Common myeloid progenitor, CD34-positive (primary cell): ENCODE measurements at regions not wholly inside any gene's neighbourhood (a gene's known extent, or its start where the extent isn't known, plus 50 kb on each side); places are given as distances from the start of the nearest gene placed in this dataset.

Experiments
- CTCF ChIA-PET: fragments of 350-600 bp; sonication (Branson Sonifier 250); formaldehyde crosslinking; loops from one replicate; lab custom pipeline; 2021; ENCODE audit warnings: antibody characterized with exemption; lab: Charles Lee
- POLR2A ChIA-PET: fragments of 350-600 bp; sonication (Branson Sonifier 250); formaldehyde crosslinking; loops from one replicate; lab custom pipeline; 2021; ENCODE audit warnings: antibody characterized with exemption; lab: Charles Lee
- DNase-seq, 3 donors: peaks; one replicate each; pipeline versions ENCODE4 v3.0.0 to v3.0.0-alpha.2; 2013
- H3K27ac ChIP-seq, 2 experiments: 1 replicate in 1 of 2; 2 replicates in 1 of 2; pipeline ENCODE4 v1.7.0; 2013; ENCODE audit warnings: inconsistent platforms in 2 of 2, low read length in 2 of 2, mild to moderate bottlenecking in 2 of 2, low read depth in 1 of 2, moderate library complexity in 1 of 2; ENCODE audit not compliant: severe bottlenecking in 2 of 2, insufficient read depth in 1 of 2, poor library complexity in 1 of 2
- H3K27me3 ChIP-seq, 5 experiments: replicated peaks in 2 of 5; 1 replicate in 3 of 5; 2 replicates in 2 of 5; pipeline versions ENCODE4 v1.6.1 to v1.7.0; 2013; ENCODE audit warnings: low read length in 4 of 5, mild to moderate bottlenecking in 2 of 5, moderate library complexity in 2 of 5, inconsistent platforms in 1 of 5; ENCODE audit not compliant: insufficient read depth in 5 of 5, control insufficient read depth in 4 of 5
- H3K36me3 ChIP-seq, 4 experiments: 1 replicate in 2 of 4; 2 replicates in 2 of 4; pipeline versions ENCODE4 v1.6.1 to v1.7.0; 2013; ENCODE audit warnings: low read length in 3 of 4, control low read depth in 1 of 4, mild to moderate bottlenecking in 1 of 4; ENCODE audit not compliant: control insufficient read depth in 4 of 4, insufficient read depth in 4 of 4
- H3K4me1 ChIP-seq, 4 experiments: 1 replicate in 3 of 4; 2 replicates in 1 of 4; pipeline versions ENCODE4 v1.6.1 to v1.7.1; 2013; ENCODE audit warnings: low read length in 3 of 4, mild to moderate bottlenecking in 3 of 4, control low read depth in 1 of 4, inconsistent platforms in 1 of 4, moderate library complexity in 1 of 4; ENCODE audit not compliant: control insufficient read depth in 4 of 4, insufficient read depth in 4 of 4; ENCODE audit errors: control extremely low read depth in 1 of 4
- H3K4me3 ChIP-seq, 7 experiments: 1 replicate in 4 of 7; 2 replicates in 3 of 7; pipeline versions ENCODE4 v1.5.1 to v1.7.0; 2013; ENCODE audit warnings: mild to moderate bottlenecking in 7 of 7, low read length in 6 of 7, moderate library complexity in 6 of 7, inconsistent platforms in 2 of 7, low read depth in 2 of 7, control low read depth in 1 of 7; ENCODE audit not compliant: insufficient read depth in 4 of 7, control insufficient read depth in 1 of 7; ENCODE audit errors: extremely low read depth in 1 of 7
- H3K9me3 ChIP-seq, 5 experiments: 1 replicate in 4 of 5; 2 replicates in 1 of 5; pipeline versions ENCODE4 v1.6.1 to v1.7.1; 2013; ENCODE audit warnings: low read length in 4 of 5, mild to moderate bottlenecking in 2 of 5, inconsistent platforms in 1 of 5, low read depth in 1 of 5, moderate library complexity in 1 of 5; ENCODE audit not compliant: control insufficient read depth in 4 of 5, insufficient read depth in 2 of 5; ENCODE audit errors: control extremely low read depth in 1 of 5
- WGBS: methylation state at CpG from one replicate; pipeline ENCODE4 v1.1.5; 2013; ENCODE audit not compliant: insufficient coverage; 5-methylcytosine and 5-hydroxymethylcytosine counted together

DNA sequence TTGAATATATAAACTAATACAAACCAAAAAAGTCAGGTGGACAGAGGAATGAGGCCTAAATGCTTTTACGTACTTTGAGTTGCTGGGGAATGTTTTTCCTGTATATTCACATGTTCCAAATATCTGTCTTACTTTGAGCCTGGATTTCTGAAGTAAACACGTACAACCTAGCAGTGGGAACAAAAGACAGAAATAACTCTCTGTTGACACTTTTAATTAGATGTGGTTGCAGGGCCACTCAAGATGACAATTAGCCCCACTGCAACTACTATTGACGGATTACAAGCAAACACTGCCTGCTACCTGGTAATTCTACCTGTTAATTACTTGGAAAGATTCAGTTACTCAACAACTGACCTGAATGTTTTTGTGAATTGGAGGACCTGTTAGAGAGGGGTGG is 196.9 kb downstream of the TTLL7 start:
- no peaks in the 10 kb centered on the region for H3K9me3 ChIP-seq
- no peak for DNase-seq
- H3K4me3 ChIP-seq, result no peak overlapping the region
- no peaks in the 10 kb centered on the region for H3K36me3 ChIP-seq
- H3K27me3 ChIP-seq, result no peaks in the 10 kb centered on the region
- no peak overlapping the region for H3K27ac ChIP-seq
- H3K4me1 ChIP-seq, result peaks cover 0 to 6% (median 0%) of the 10 kb centered on the region in 4 experiments
- 93% methylated on average over 2 of the region's 3 CpGs for WGBS
- ChIA-PET POLR2A (no interaction called here), CTCF (no interaction called here)

DNA sequence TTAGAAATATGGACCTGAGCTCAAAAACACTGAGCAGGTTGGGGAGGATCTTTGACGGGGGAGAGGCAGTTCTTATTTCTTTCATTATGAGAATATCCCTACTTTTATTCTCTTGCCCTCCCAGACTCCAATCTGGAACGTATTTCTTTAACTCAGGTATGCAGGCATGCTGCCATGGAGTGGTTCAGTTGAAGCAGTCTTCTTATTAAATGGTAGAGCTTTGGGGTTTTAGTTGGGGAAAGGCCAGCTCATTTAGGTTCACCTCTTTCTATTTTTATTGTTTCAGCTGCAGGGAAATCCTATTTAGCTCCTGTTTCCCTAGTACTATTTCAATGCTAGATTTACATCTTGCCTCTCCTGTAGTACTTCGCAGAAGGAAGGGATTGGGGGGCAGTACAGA is 198.9 kb downstream of the TTLL7 start:
- no peak for DNase-seq
- POLR2A ChIA-PET, result no interaction called here
- WGBS, result 100% methylated on average over 1 of the region's 3 CpGs
- H3K27me3 ChIP-seq, result no peaks in the 10 kb centered on the region
- H3K4me3 ChIP-seq, result no peak overlapping the region
- CTCF ChIA-PET, result no interaction called here
- no peak overlapping the region for H3K27ac ChIP-seq
- H3K4me1 ChIP-seq, result peaks cover 0 to 6% (median 0%) of the 10 kb centered on the region in 4 experiments
- no peaks in the 10 kb centered on the region for H3K36me3 ChIP-seq
- no peaks in the 10 kb centered on the region for H3K9me3 ChIP-seq

DNA sequence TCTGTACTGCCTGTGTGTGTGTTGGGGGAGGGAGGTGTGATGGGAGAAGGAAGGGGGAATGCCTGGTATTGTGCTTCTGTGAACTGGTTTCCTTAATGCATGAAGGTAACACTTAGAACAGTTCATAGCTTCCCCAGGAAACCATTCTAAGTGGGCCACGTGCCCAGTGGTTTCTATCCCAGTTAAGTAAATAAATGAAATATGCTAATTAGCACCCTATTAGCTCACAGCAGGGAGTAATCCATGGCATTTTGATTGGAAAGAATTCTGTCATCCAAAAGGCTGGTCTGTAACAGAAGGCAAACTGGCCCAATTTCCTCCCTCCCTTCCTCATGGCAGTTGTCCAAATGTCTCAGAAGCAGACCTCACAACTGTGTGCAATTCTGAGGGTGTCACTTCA is 199.3 kb downstream of the TTLL7 start:
- Histone ChIP-seq H3K9me3 (no peaks in the 10 kb centered on the region), H3K4me3 (no peak overlapping the region), H3K4me1 (peaks cover 0 to 6% (median 0%) of the 10 kb centered on the region in 4 experiments), H3K27me3 (no peaks in the 10 kb centered on the region), H3K27ac (no peak overlapping the region), H3K36me3 (no peaks in the 10 kb centered on the region)
- no peak for DNase-seq
- CTCF ChIA-PET, result no interaction called here
- no CpG with 5 or more reads among the region's 1 CpG for WGBS
- POLR2A ChIA-PET, result no interaction called here

DNA sequence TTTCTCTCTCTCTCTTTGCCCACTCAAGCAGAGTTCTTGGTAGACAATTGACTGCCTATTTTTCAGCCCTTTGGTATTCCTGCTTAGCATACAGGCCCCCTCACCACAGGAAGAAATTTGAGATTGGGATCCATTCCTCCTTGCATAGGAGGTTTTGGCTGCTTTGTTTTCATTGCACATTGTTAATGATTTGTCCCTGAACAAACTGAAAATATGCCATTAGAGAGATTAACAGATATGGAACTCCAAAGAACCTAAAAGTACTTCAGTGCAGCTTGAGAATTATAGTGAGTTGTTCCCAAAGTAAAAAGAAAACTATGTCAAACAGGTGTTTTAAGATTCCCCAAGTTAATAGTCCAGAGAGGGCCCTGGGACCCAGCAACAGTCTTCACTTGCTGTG is 200.0 kb downstream of the TTLL7 start:
- peaks cover 0 to 6% (median 0%) of the 10 kb centered on the region in 4 experiments for H3K4me1 ChIP-seq
- DNase-seq, result no peak
- no peaks in the 10 kb centered on the region for H3K9me3 ChIP-seq
- POLR2A ChIA-PET, result no interaction called here
- CTCF ChIA-PET, result no interaction called here
- no peak overlapping the region for H3K4me3 ChIP-seq
- H3K36me3 ChIP-seq, result no peaks in the 10 kb centered on the region
- H3K27me3 ChIP-seq, result no peaks in the 10 kb centered on the region
- H3K27ac ChIP-seq, result no peak overlapping the region

DNA sequence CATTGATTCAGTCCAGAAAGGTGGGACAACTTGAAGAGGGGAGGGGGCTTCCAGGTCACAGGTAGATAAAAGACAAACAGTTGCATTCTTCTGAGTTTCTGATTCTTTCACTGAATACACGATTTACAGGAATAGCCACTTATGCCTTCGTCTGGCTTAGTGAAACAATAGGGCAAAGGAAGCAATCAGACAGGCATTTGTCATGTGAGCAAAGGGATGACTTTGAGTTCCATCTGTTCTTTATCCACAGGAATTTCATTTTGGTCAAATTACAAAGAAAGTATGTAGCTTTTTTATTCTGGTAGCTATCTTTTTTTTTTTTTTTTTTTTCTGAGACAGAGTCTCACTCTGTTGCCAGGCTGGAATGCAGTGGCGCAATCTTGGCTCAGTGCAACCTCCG is 202.5 kb downstream of the TTLL7 start:
- ChIA-PET POLR2A (no interaction called here), CTCF (no interaction called here)
- no peak overlapping the region for H3K27ac ChIP-seq
- no peaks in the 10 kb centered on the region for H3K36me3 ChIP-seq
- H3K27me3 ChIP-seq, result no peaks in the 10 kb centered on the region
- 100% methylated on average over 4 of the region's 4 CpGs for WGBS
- H3K4me3 ChIP-seq, result no peak overlapping the region
- DNase-seq, result no peak
- peaks cover 0 to 6% (median 0%) of the 10 kb centered on the region in 4 experiments for H3K4me1 ChIP-seq
- no peaks in the 10 kb centered on the region for H3K9me3 ChIP-seq

DNA sequence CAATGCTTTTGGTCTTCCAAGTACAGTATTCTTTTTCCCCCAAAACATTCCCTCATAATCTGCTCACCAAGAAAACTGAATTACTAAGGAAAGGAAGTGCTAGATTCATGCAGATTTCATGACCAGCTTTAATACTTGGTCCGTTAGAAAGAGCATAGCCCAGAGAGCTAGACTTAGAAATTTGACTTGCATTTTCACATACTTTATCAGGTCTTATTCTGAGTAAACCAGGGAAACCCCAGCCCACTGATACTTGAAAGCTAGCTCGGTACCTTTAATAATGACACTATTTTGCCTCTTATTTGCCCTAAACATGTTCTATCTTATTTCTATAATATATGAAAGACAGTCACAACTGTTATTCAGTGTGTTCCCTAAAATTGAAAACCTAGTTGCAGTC is 204.5 kb downstream of the TTLL7 start:
- no peak overlapping the region for H3K27ac ChIP-seq
- no peak for DNase-seq

DNA sequence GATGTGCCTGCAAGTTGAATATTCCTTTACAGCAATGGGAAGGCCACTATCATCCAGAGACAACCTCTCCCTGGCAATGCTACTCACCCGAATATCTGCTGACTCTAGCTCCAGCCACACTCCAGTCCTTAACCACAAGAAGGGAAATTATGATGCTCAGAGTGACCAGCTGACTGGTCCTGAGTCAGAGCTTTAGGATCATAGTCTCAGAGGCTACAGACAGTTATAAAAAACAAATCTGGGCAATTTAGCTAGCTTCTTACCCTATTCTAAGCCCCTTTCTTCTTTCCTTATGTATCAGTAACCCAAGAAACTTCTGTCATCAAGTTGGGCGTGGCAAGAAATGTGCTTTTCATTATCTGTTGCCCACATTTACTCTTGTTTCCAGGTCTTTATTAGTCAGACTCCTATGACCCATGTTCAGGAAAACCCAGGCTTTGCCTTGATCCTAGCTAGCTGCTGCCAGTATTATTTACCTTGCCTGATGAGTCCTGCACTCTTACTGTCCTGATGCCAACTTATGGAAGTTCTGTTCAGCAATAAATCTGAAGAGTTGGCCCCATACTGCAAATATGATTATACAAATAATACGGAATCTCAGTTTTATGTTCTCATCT is 207.0 kb downstream of the TTLL7 start:
- POLR2A ChIA-PET, result no interaction called here
- 100% methylated on average over 3 of the region's 3 CpGs for WGBS
- DNase-seq, result no peak
- CTCF ChIA-PET, result no interaction called here
- no peaks in the 10 kb centered on the region for H3K9me3 ChIP-seq
- H3K4me1 ChIP-seq, result no peaks in the 10 kb centered on the region
- no peak overlapping the region for H3K27ac ChIP-seq
- H3K27me3 ChIP-seq, result no peaks in the 10 kb centered on the region
- H3K36me3 ChIP-seq, result no peaks in the 10 kb centered on the region
- H3K4me3 ChIP-seq, result no peak overlapping the region

More for the DNA sequence above, 204.5 kb downstream of the TTLL7 start:
- CTCF ChIA-PET, result no interaction called here
- Histone ChIP-seq H3K9me3 (no peaks in the 10 kb centered on the region), H3K4me1 (peaks cover 0 to 3% (median 0%) of the 10 kb centered on the region in 4 experiments), H3K4me3 (no peak overlapping the region), H3K36me3 (no peaks in the 10 kb centered on the region), H3K27me3 (no peaks in the 10 kb centered on the region)
- POLR2A ChIA-PET, result no interaction called here
- 100% methylated on average over 1 of the region's 2 CpGs for WGBS
